ENCODE measurements at regions not wholly inside any gene's neighbourhood (a gene's known extent, or its start where the extent isn't known, plus 50 kb on each side); places are given as distances from the start of the nearest gene placed in this dataset.
"Not testable (repeated sequence)": the region's sequence is repeated elsewhere in the genome, so short reads cannot be mapped to it uniquely, and the experiment has no call there.

GRCh38 chr7:81459485-81459884 is 310.4 kb downstream of the HGF start:
- no peak overlapping the region for H3K27ac ChIP-seq
- no peak for TF ChIP-seq CTCF (IDR thresholded peaks at IDR 0.05)
- no peaks in the 10 kb centered on the region for H3K27me3 ChIP-seq
- WGBS, 2 donors: 94 to 95% methylated on average over 2 of the region's 2 CpGs
- intact Hi-C loops (cut with DNase I): loop anchor here in 6 of 10 donors (5.0 to 10.0 kb wide), 3 partner anchors 535 to 762 kb away; partner anchors contain the start of gene SEMA3C (in 1 of the 6)
- no peaks in the 10 kb centered on the region for H3K36me3 ChIP-seq
- DNase-seq (no peak), ATAC-seq (no peak)
- no peak overlapping the region for H3K4me3 ChIP-seq
- H3K4me1 ChIP-seq: no peaks in the 10 kb centered on the region
- H3K9me3 ChIP-seq: no peaks in the 10 kb centered on the region

- H3K27ac ChIP-seq: no peak overlapping the region
- intact Hi-C loops (cut with DNase I): loop anchor here in 6 of 10 donors (5.0 to 10.0 kb wide), 3 partner anchors 533 to 761 kb away; partner anchors contain the start of gene SEMA3C (in 1 of the 6)
- H3K9me3 ChIP-seq: no peaks in the 10 kb centered on the region
- WGBS, 2 donors: 40 to 43% methylated on average over 1 of the region's 1 CpG
- no peaks in the 10 kb centered on the region for H3K27me3 ChIP-seq
- no peaks in the 10 kb centered on the region for H3K36me3 ChIP-seq
- DNase-seq: no peak
- TF ChIP-seq CTCF (IDR thresholded peaks at IDR 0.05): peak in 7 of 9 donors; percentile 19 to 53 (median 38)
- ATAC-seq: no peak
- H3K4me1 ChIP-seq: no peaks in the 10 kb centered on the region
- H3K4me3 ChIP-seq: no peak overlapping the region
Observed at GRCh38 chr7:81457852-81458522, 311.9 kb downstream of the HGF start.

- not testable (repeated sequence) for H3K4me1 ChIP-seq, DNase-seq, H3K27me3 ChIP-seq, H3K4me3 ChIP-seq, H3K27ac ChIP-seq, ATAC-seq, H3K9me3 ChIP-seq, H3K36me3 ChIP-seq
- intact Hi-C loops (cut with DNase I): loop anchor here in 4 of 10 donors (10.0 kb wide), 2 partner anchors 529 to 539 kb away; partner anchors contain the start of gene SEMA3C (in 1 of the 4)
Observed at GRCh38 chr7:81453770-81454169, 316.1 kb downstream of the HGF start.

- no peak for TF ChIP-seq CTCF (IDR thresholded peaks at IDR 0.05)
- H3K27me3 ChIP-seq: no peaks in the 10 kb centered on the region
- no peak for ATAC-seq
- H3K4me1 ChIP-seq: no peaks in the 10 kb centered on the region
- no peak overlapping the region for H3K27ac ChIP-seq
- H3K4me3 ChIP-seq: no peak overlapping the region
- no peaks in the 10 kb centered on the region for H3K36me3 ChIP-seq
- H3K9me3 ChIP-seq: no peaks in the 10 kb centered on the region
- intact Hi-C loops (cut with DNase I): loop anchor here in 1 of 10 donors (5.0 kb wide), 1 partner anchor 527 kb away; no protein-coding TSS in a partner anchor
- no peak for DNase-seq
Observed at GRCh38 chr7:81449105-81449504, 320.7 kb downstream of the HGF start.

GRCh38 chr7:81447351-81447952 is 322.4 kb downstream of the HGF start:
- Histone ChIP-seq H3K9me3 (no peaks in the 10 kb centered on the region), H3K4me3 (no peak overlapping the region), H3K27ac (no peak overlapping the region), H3K27me3 (no peaks in the 10 kb centered on the region), H3K36me3 (no peaks in the 10 kb centered on the region), H3K4me1 (no peaks in the 10 kb centered on the region)
- WGBS, 2 donors: 33 to 43% methylated on average over 4 of the region's 4 CpGs
- intact Hi-C loops (cut with DNase I): loop anchor here in 1 of 10 donors (5.0 kb wide), 1 partner anchor 525 kb away; no protein-coding TSS in a partner anchor
- DNase-seq (no peak), ATAC-seq (peak in 2 of 8 donors; percentile 16 to 52)
- TF ChIP-seq CTCF (IDR thresholded peaks at IDR 0.05): peak in 7 of 9 donors; percentile 16 to 43 (median 31)

Data from heart right ventricle (tissue), 16 donors.